Liver (tissue), 8 donors: ENCODE measurements at regions not wholly inside any gene's neighbourhood (a gene's known extent, or its start where the extent isn't known, plus 50 kb on each side); places are given as distances from the start of the nearest gene placed in this dataset.
"Not testable (repeated sequence)": the region's sequence is repeated elsewhere in the genome, so short reads cannot be mapped to it uniquely, and the experiment has no call there.

ENCODE experiments used
- DNase-seq: peaks from one replicate; pipeline ENCODE4 v3.0.0-alpha.2; 2017; ENCODE audit warnings: low spot score
- H3K27ac ChIP-seq, 2 donors: one replicate each; pipeline ENCODE4 v1.7.0; 2013; ENCODE audit warnings: inconsistent platforms in 2 of 2, low read length in 2 of 2, control low read depth in 1 of 2, low read depth in 1 of 2, mild to moderate bottlenecking in 1 of 2
- H3K27me3 ChIP-seq, 4 donors: one replicate each; pipeline versions ENCODE4 v1.6.1 to v1.7.0; 2013; ENCODE audit warnings: low read length in 3 of 4, inconsistent platforms in 1 of 4, mild to moderate bottlenecking in 1 of 4, moderate library complexity in 1 of 4; ENCODE audit not compliant: control insufficient read depth in 4 of 4, insufficient read depth in 4 of 4
- H3K36me3 ChIP-seq, 4 donors: one replicate each; pipeline versions ENCODE4 v1.6.1 to v1.7.0; 2013; ENCODE audit warnings: low read length in 3 of 4, mild to moderate bottlenecking in 3 of 4, low read depth in 1 of 4, moderate library complexity in 1 of 4; ENCODE audit not compliant: control insufficient read depth in 4 of 4, insufficient read depth in 3 of 4
- H3K4me1 ChIP-seq, 4 donors: one replicate each; pipeline versions ENCODE4 v1.6.1 to v1.7.0; 2013; ENCODE audit warnings: low read length in 3 of 4, mild to moderate bottlenecking in 3 of 4, moderate library complexity in 1 of 4; ENCODE audit not compliant: control insufficient read depth in 4 of 4, insufficient read depth in 4 of 4
- H3K4me3 ChIP-seq, 3 donors: one replicate each; pipeline versions ENCODE4 v1.6.1 to v1.7.0; 2013; ENCODE audit warnings: low read length in 3 of 3, control low read depth in 1 of 3, low read depth in 1 of 3, mild to moderate bottlenecking in 1 of 3
- H3K9ac ChIP-seq, 2 donors: one replicate each; pipeline ENCODE4 v1.7.0; 2013; ENCODE audit warnings: low read length in 2 of 2, mild to moderate bottlenecking in 2 of 2, moderate library complexity in 2 of 2, control low read depth in 1 of 2, low read depth in 1 of 2
- H3K9me3 ChIP-seq, 4 donors: one replicate each; pipeline versions ENCODE4 v1.6.1 to v1.7.0; 2013; ENCODE audit warnings: low read length in 3 of 4; ENCODE audit not compliant: control insufficient read depth in 4 of 4
- ATF3 ChIP-seq: IDR thresholded peaks from 2 replicates; pipeline ENCODE4 v1.6.1; 2016; ENCODE audit warnings: antibody characterized with exemption
- CTCF ChIP-seq: fragments of 150-350 bp; IDR thresholded peaks from 2 replicates; pipeline ENCODE4 v1.5.1; 2017; ENCODE audit warnings: improper control_type of control experiment, low read depth, low read length; ENCODE audit not compliant: missing input control
- EGR1 ChIP-seq, 2 donors: IDR thresholded peaks; 2 replicates each; pipeline ENCODE4 v1.6.1; 2016 to 2018; ENCODE audit warnings: antibody characterized with exemption in 2 of 2, low read depth in 2 of 2
- FOXA1 ChIP-seq: IDR thresholded peaks from 2 replicates; pipeline ENCODE4 v1.6.1; 2016; ENCODE audit warnings: antibody characterized with exemption
- FOXA2 ChIP-seq: IDR thresholded peaks from 2 replicates; pipeline ENCODE4 v1.6.1; 2016; ENCODE audit warnings: antibody characterized with exemption
- GABPA ChIP-seq, 2 donors: IDR thresholded peaks in 1 of 2; conservative IDR thresholded peaks in 1 of 2; 2 replicates each; pipeline ENCODE4 v1.6.1; 2016; ENCODE audit warnings: antibody characterized with exemption in 2 of 2, mild to moderate bottlenecking in 1 of 2, moderate library complexity in 1 of 2
- HNF4A ChIP-seq, 2 donors: conservative IDR thresholded peaks; 2 replicates each; pipeline ENCODE4 v1.6.1; 2016; ENCODE audit warnings: antibody characterized with exemption in 2 of 2, mild to moderate bottlenecking in 2 of 2
- HNF4G ChIP-seq: IDR thresholded peaks from 2 replicates; pipeline ENCODE4 v1.6.1; 2016; ENCODE audit warnings: antibody characterized with exemption
- RAD21 ChIP-seq, 2 donors: IDR thresholded peaks; 2 replicates each; pipeline ENCODE4 v1.6.1; 2016; ENCODE audit warnings: antibody characterized with exemption in 2 of 2, mild to moderate bottlenecking in 2 of 2
- REST ChIP-seq: IDR thresholded peaks from 2 replicates; pipeline ENCODE4 v1.6.1; 2016; ENCODE audit warnings: antibody characterized with exemption, mild to moderate bottlenecking
- RXRA ChIP-seq, 2 donors: IDR thresholded peaks; 2 replicates each; pipeline ENCODE4 v1.6.1; 2017 to 2018; ENCODE audit warnings: antibody characterized with exemption in 2 of 2, mild to moderate bottlenecking in 1 of 2
- SP1 ChIP-seq: IDR thresholded peaks from 2 replicates; pipeline ENCODE4 v1.6.1; 2018; ENCODE audit warnings: antibody characterized with exemption, mild to moderate bottlenecking
- YY1 ChIP-seq: IDR thresholded peaks from 2 replicates; pipeline ENCODE4 v1.6.1; 2016; ENCODE audit warnings: antibody characterized with exemption, mild to moderate bottlenecking
- WGBS: extraction: QIAGEN DNeasy Blood & Tissue Kit; methylation state at CpG from one replicate; pipeline ENCODE4 v1.1.7; 2013; 5-methylcytosine and 5-hydroxymethylcytosine counted together
- donor health status: healthy.
- donor health status: healthy.
- donor health status: healthy.
- donor health status: healthy.
- donor health status: healthy.

GRCh38 chr17:22226932-22227331 is 534.6 kb downstream of the KCNJ18 start:
- H3K27ac ChIP-seq, H3K36me3 ChIP-seq, DNase-seq, H3K4me1 ChIP-seq, H3K9ac ChIP-seq, H3K27me3 ChIP-seq, H3K9me3 ChIP-seq, H3K4me3 ChIP-seq: not testable (repeated sequence)
- WGBS = 78% methylated on average over 3 of the region's 3 CpGs

- not testable (repeated sequence) for DNase-seq
Measured at GRCh38 chr17:22227699-22228553, 535.6 kb downstream of the KCNJ18 start.

GRCh38 chr17:22229821-22230220 is 537.5 kb downstream of the KCNJ18 start:
- not testable (repeated sequence) for H3K9me3 ChIP-seq, H3K4me3 ChIP-seq, H3K27me3 ChIP-seq, H3K9ac ChIP-seq, DNase-seq, H3K36me3 ChIP-seq, H3K27ac ChIP-seq, H3K4me1 ChIP-seq
- 63% methylated on average over 5 of the region's 5 CpGs for WGBS

More at GRCh38 chr17:22227699-22228553, 535.6 kb downstream of the KCNJ18 start:
- not testable (repeated sequence) for H3K4me1 ChIP-seq, H3K9ac ChIP-seq, H3K4me3 ChIP-seq, H3K27me3 ChIP-seq, H3K9me3 ChIP-seq, H3K27ac ChIP-seq, H3K36me3 ChIP-seq
- WGBS = 73% methylated on average over 5 of the region's 5 CpGs

- no peaks in the 10 kb centered on the region for H3K27me3 ChIP-seq
- no peaks in the 10 kb centered on the region for H3K4me1 ChIP-seq
- H3K4me3 ChIP-seq = no peak overlapping the region
- TF ChIP-seq ATF3 (no peak), GABPA (IDR thresholded peaks at IDR 0.05 in 1 of 2, conservative IDR thresholded peaks at IDR 0.05 in 1 of 2) (no peak), FOXA2 (no peak)
- peaks cover 0 to 5% (median 0%) of the 10 kb centered on the region in 4 donors for H3K9me3 ChIP-seq
- H3K9ac ChIP-seq = no peak overlapping the region
- no peaks in the 10 kb centered on the region for H3K36me3 ChIP-seq
- H3K27ac ChIP-seq = no peak overlapping the region
- DNase-seq = no peak
- WGBS = 89% methylated on average over 1 of the region's 1 CpG
Measured at GRCh38 chr17:22233382-22233781, 541.1 kb downstream of the KCNJ18 start.

- H3K4me3 ChIP-seq = no peak overlapping the region
- no peaks in the 10 kb centered on the region for H3K36me3 ChIP-seq
- no peaks in the 10 kb centered on the region for H3K4me1 ChIP-seq
- 84% methylated on average over 1 of the region's 1 CpG for WGBS
- H3K9me3 ChIP-seq = peaks cover 0 to 5% (median 0%) of the 10 kb centered on the region in 4 donors
- H3K9ac ChIP-seq = no peak overlapping the region
- H3K27ac ChIP-seq = no peak overlapping the region
- H3K27me3 ChIP-seq = no peaks in the 10 kb centered on the region
- DNase-seq = no peak
- no peak for TF ChIP-seq RXRA (IDR thresholded peaks at IDR 0.05)
- no peak for TF ChIP-seq YY1
- no peak for TF ChIP-seq RAD21 (IDR thresholded peaks at IDR 0.05)
- TF ChIP-seq FOXA2 = no peak
- TF ChIP-seq HNF4G = no peak
- TF ChIP-seq EGR1 (IDR thresholded peaks at IDR 0.05; ENCODE audit: low read depth in 2 of 2) = no peak
- TF ChIP-seq GABPA (IDR thresholded peaks at IDR 0.05 in 1 of 2, conservative IDR thresholded peaks at IDR 0.05 in 1 of 2) = no peak
- TF ChIP-seq CTCF = no peak
- TF ChIP-seq FOXA1 = no peak
- TF ChIP-seq REST = no peak
- TF ChIP-seq HNF4A (conservative IDR thresholded peaks at IDR 0.05) = no peak
- no peak for TF ChIP-seq SP1
Measured at GRCh38 chr17:22242472-22242871, 550.1 kb downstream of the KCNJ18 start.
